ENCODE measurements at regions not wholly inside any gene's neighbourhood (a gene's known extent, or its start where the extent isn't known, plus 50 kb on each side); places are given as distances from the start of the nearest gene placed in this dataset.

DNA sequence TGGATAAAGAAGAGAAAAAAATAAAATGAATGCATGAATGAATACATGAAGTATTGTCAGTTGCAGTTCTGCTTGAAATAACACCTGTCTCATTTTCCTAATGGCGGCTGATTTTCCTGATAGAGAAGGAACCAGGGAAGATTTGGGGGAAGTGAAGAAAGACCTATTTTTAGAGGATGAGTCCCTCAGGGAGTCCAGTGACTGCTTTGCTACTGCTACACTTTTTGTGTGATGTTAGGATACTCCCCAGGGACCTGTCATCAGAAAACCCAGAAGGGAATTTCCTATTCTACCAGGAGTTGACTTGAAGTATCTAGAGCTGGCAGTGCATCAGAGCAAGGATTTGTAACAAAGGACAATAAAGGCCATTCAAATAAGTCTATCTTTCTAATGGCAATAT is 114.8 kb downstream of the MAB21L3 start:
- dilution Hi-C loops (cut with MboI; ENCODE audit: extremely low pct_ligation_motif_present, low sequenced_read_pairs), result no loop called here
- no peaks in the 10 kb centered on the region for H4K20me1 ChIP-seq (ENCODE audit: control insufficient read depth, extremely low read depth, insufficient read depth, low read length)
- FAIRE-seq (no peak), DNase-seq (ENCODE audit: low read depth, low spot score) (no peak)
- H3K36me3 ChIP-seq (ENCODE audit: control insufficient read depth in 2 of 2, extremely low read depth in 1 of 2, insufficient read depth in 2 of 2, low read length in 2 of 2), result no peaks in the 10 kb centered on the region
- no peaks in the 10 kb centered on the region for H3K79me2 ChIP-seq (ENCODE audit: control insufficient read depth, insufficient read depth, low read length)
- no peak overlapping the region for H3K9ac ChIP-seq (ENCODE audit: control insufficient read depth, extremely low read depth, insufficient read depth, low read length)
- H3K9me3 ChIP-seq (ENCODE audit: control insufficient read depth, low read depth, low read length), result no peaks in the 10 kb centered on the region
- no peak overlapping the region for H3K27ac ChIP-seq (ENCODE audit: control insufficient read depth, insufficient read depth, low read length)
- H3K27me3 ChIP-seq (ENCODE audit: control insufficient read depth, extremely low read depth, insufficient read depth, low read length), result peaks cover 3% of the 10 kb centered on the region
- TF ChIP-seq CTCF (optimal IDR thresholded peaks at IDR 0.05 in 1 of 3, IDR thresholded peaks at IDR 0.05 in 1 of 3, conservative IDR thresholded peaks at IDR 0.05 in 1 of 3; ENCODE audit: extremely low read depth in 1 of 3, insufficient read depth in 2 of 3, low read length in 3 of 3) (no peak), EZH2 (IDR thresholded peaks at IDR 0.05; ENCODE audit: low read length) (no peak)
- no peak overlapping the region for H2AFZ ChIP-seq (ENCODE audit: control insufficient read depth, low read length)
- no peaks in the 10 kb centered on the region for H3K9me1 ChIP-seq (ENCODE audit: control insufficient read depth, extremely low read depth, insufficient read depth, low read length)
- no peak overlapping the region for H3K4me3 ChIP-seq (ENCODE audit: control insufficient read depth in 2 of 3, extremely low read depth in 1 of 3, insufficient read depth in 2 of 3, low read depth in 1 of 3, low read length in 3 of 3)
- no peak overlapping the region for H3K4me2 ChIP-seq (ENCODE audit: control insufficient read depth, extremely low read depth, insufficient read depth, low read depth, low read length)
- H3K4me1 ChIP-seq (ENCODE audit: control insufficient read depth, extremely low read depth, insufficient read depth, low read length), result no peaks in the 10 kb centered on the region

GRCh38 chr1:116228511-116228910 is 117.3 kb downstream of the MAB21L3 start:
- DNase-seq (ENCODE audit: low read depth, low spot score) (no peak), FAIRE-seq (no peak)
- Histone ChIP-seq H3K4me3 (ENCODE audit: control insufficient read depth in 2 of 3, extremely low read depth in 1 of 3, insufficient read depth in 2 of 3, low read depth in 1 of 3, low read length in 3 of 3) (no peak overlapping the region), H3K9me1 (ENCODE audit: control insufficient read depth, extremely low read depth, insufficient read depth, low read length) (no peaks in the 10 kb centered on the region), H3K27ac (ENCODE audit: control insufficient read depth, insufficient read depth, low read length) (no peak overlapping the region), H3K4me2 (ENCODE audit: control insufficient read depth, extremely low read depth, insufficient read depth, low read depth, low read length) (no peak overlapping the region), H2AFZ (ENCODE audit: control insufficient read depth, low read length) (no peak overlapping the region), H3K79me2 (ENCODE audit: control insufficient read depth, insufficient read depth, low read length) (no peaks in the 10 kb centered on the region), H3K36me3 (ENCODE audit: control insufficient read depth in 2 of 2, extremely low read depth in 1 of 2, insufficient read depth in 2 of 2, low read length in 2 of 2) (no peaks in the 10 kb centered on the region), H3K27me3 (ENCODE audit: control insufficient read depth, extremely low read depth, insufficient read depth, low read length) (peaks cover 3% of the 10 kb centered on the region), H4K20me1 (ENCODE audit: control insufficient read depth, extremely low read depth, insufficient read depth, low read length) (no peaks in the 10 kb centered on the region), H3K9me3 (ENCODE audit: control insufficient read depth, low read depth, low read length) (no peaks in the 10 kb centered on the region), H3K9ac (ENCODE audit: control insufficient read depth, extremely low read depth, insufficient read depth, low read length) (no peak overlapping the region), H3K4me1 (ENCODE audit: control insufficient read depth, extremely low read depth, insufficient read depth, low read length) (no peaks in the 10 kb centered on the region)
- dilution Hi-C loops (cut with MboI; ENCODE audit: extremely low pct_ligation_motif_present, low sequenced_read_pairs), result no loop called here
- TF ChIP-seq CTCF (optimal IDR thresholded peaks at IDR 0.05 in 1 of 3, IDR thresholded peaks at IDR 0.05 in 1 of 3, conservative IDR thresholded peaks at IDR 0.05 in 1 of 3; ENCODE audit: extremely low read depth in 1 of 3, insufficient read depth in 2 of 3, low read length in 3 of 3), result no peak
- TF ChIP-seq EZH2 (IDR thresholded peaks at IDR 0.05; ENCODE audit: low read length), result no peak
